HG03139 (cell line): ENCODE measurements at regions not wholly inside any gene's neighbourhood (a gene's known extent, or its start where the extent isn't known, plus 50 kb on each side); places are given as distances from the start of the nearest gene placed in this dataset.
"Not testable (repeated sequence)": the region's sequence is repeated elsewhere in the genome, so short reads cannot be mapped to it uniquely, and the experiment has no call there.

Source experiments
- ATAC-seq: cut with Tn5 transposase; IDR thresholded peaks from one replicate; pipeline ENCODE4 v1.9.1; 2021; ENCODE audit not compliant: unreplicated experiment

GRCh38 chr5:162607879-162608278, 540.3 kb downstream of the GABRG2 start:
- no peak for ATAC-seq

GRCh38 chr5:162621726-162622263, 554.2 kb downstream of the GABRG2 start:
- not testable (repeated sequence) for ATAC-seq

- no peak for ATAC-seq
These were observed 556.5 kb downstream of the GABRG2 start for GRCh38 chr5:162624110-162624509.

- no peak for ATAC-seq
These were observed 569.9 kb downstream of the GABRG2 start for GRCh38 chr5:162637481-162637880.

GRCh38 chr5:162638849-162639248, 571.3 kb downstream of the GABRG2 start:
- no peak for ATAC-seq

GRCh38 chr5:162641142-162641813, 573.7 kb downstream of the GABRG2 start:
- ATAC-seq = no peak

- no peak for ATAC-seq
These were observed 587.3 kb downstream of the GABRG2 start for GRCh38 chr5:162654661-162655405.

- ATAC-seq = no peak
These were observed 589.5 kb downstream of the GABRG2 start for GRCh38 chr5:162657076-162657475.

GRCh38 chr5:162664846-162665245, 597.3 kb downstream of the GABRG2 start:
- no peak for ATAC-seq

GRCh38 chr5:162668926-162669325, 601.4 kb downstream of the GABRG2 start:
- no peak for ATAC-seq

GRCh38 chr5:162672061-162672460, 604.5 kb downstream of the GABRG2 start:
- ATAC-seq = no peak

- ATAC-seq = no peak
These were observed 615.7 kb downstream of the GABRG2 start for GRCh38 chr5:162683284-162683683.

- ATAC-seq = no peak
These were observed 616.6 kb downstream of the GABRG2 start for GRCh38 chr5:162684145-162684544.

GRCh38 chr5:162685302-162685701, 617.7 kb downstream of the GABRG2 start:
- no peak for ATAC-seq

GRCh38 chr5:162696272-162696671, 628.7 kb downstream of the GABRG2 start:
- ATAC-seq = not testable (repeated sequence)

GRCh38 chr5:162699361-162699760, 631.8 kb downstream of the GABRG2 start:
- no peak for ATAC-seq

GRCh38 chr5:162703914-162704313, 636.3 kb downstream of the GABRG2 start:
- ATAC-seq = no peak

GRCh38 chr5:162711244-162711643, 643.7 kb downstream of the GABRG2 start:
- ATAC-seq = no peak

- ATAC-seq = no peak
These were observed 652.1 kb downstream of the GABRG2 start for GRCh38 chr5:162719720-162720119.

- ATAC-seq = no peak
These were observed 653.6 kb downstream of the GABRG2 start for GRCh38 chr5:162721125-162721524.

GRCh38 chr5:162752612-162753011, 684.8 kb upstream of the CCNG1 start:
- no peak for ATAC-seq

- ATAC-seq = no peak
These were observed 675.3 kb upstream of the CCNG1 start for GRCh38 chr5:162762119-162762518.
